ENCODE measurements at regions not wholly inside any gene's neighbourhood (a gene's known extent, or its start where the extent isn't known, plus 50 kb on each side); places are given as distances from the start of the nearest gene placed in this dataset.

- no peak overlapping the region for H3K27ac ChIP-seq
- POLR2A ChIA-PET (ENCODE audit: low non-redundant PET), result no interaction called here
- DNase-seq (ENCODE audit: low spot score), result no peak
- TF ChIP-seq CTCF (conservative IDR thresholded peaks at IDR 0.05; ENCODE audit: low read depth), result no peak
- CTCF ChIA-PET, result interaction anchor here (0.5 kb wide), 1 partner anchor 650 kb away, joined by 4 read pairs; no protein-coding TSS in a partner anchor
Measured at GRCh38 chr9:80554301-80554700, 982.5 kb downstream of the TLE4 start.

- no peak for DNase-seq (ENCODE audit: low spot score)
- POLR2A ChIA-PET (ENCODE audit: low non-redundant PET), result no interaction called here
- no peak for TF ChIP-seq CTCF (conservative IDR thresholded peaks at IDR 0.05; ENCODE audit: low read depth)
- no peak overlapping the region for H3K27ac ChIP-seq
- CTCF ChIA-PET, result interaction anchor here (0.6 to 0.7 kb wide), 2 partner anchors 81 to 1680 kb away, joined by 4 to 5 read pairs; no protein-coding TSS in a partner anchor
Measured at GRCh38 chr9:80552931-80553330, 981.2 kb downstream of the TLE4 start.

- no peak for TF ChIP-seq CTCF (conservative IDR thresholded peaks at IDR 0.05; ENCODE audit: low read depth)
- POLR2A ChIA-PET (ENCODE audit: low non-redundant PET), result no interaction called here
- CTCF ChIA-PET, result no interaction called here
Measured at GRCh38 chr9:80550181-80550580, 978.4 kb downstream of the TLE4 start.

GRCh38 chr9:80547613-80548012 lies 975.8 kb downstream of the TLE4 start:
- POLR2A ChIA-PET (ENCODE audit: low non-redundant PET), result no interaction called here
- H3K27ac ChIP-seq, result no peak overlapping the region
- CTCF ChIA-PET, result no interaction called here
- no peak for DNase-seq (ENCODE audit: low spot score)
- no peak for TF ChIP-seq CTCF (conservative IDR thresholded peaks at IDR 0.05; ENCODE audit: low read depth)

More at GRCh38 chr9:80550181-80550580, 978.4 kb downstream of the TLE4 start:
- no peak for DNase-seq (ENCODE audit: low spot score)
- H3K27ac ChIP-seq, result no peak overlapping the region

- TF ChIP-seq CTCF (conservative IDR thresholded peaks at IDR 0.05; ENCODE audit: low read depth), result no peak
- POLR2A ChIA-PET (ENCODE audit: low non-redundant PET), result no interaction called here
- CTCF ChIA-PET, result no interaction called here
- no peak for DNase-seq (ENCODE audit: low spot score)
- H3K27ac ChIP-seq, result no peak overlapping the region
Measured at GRCh38 chr9:80540387-80540786, 968.6 kb downstream of the TLE4 start.

- no peak for DNase-seq (ENCODE audit: low spot score)
- no peak for TF ChIP-seq CTCF (conservative IDR thresholded peaks at IDR 0.05; ENCODE audit: low read depth)
- no peak overlapping the region for H3K27ac ChIP-seq
- CTCF ChIA-PET, result no interaction called here
- POLR2A ChIA-PET (ENCODE audit: low non-redundant PET), result no interaction called here
Measured at GRCh38 chr9:80538976-80539375, 967.2 kb downstream of the TLE4 start.

- DNase-seq (ENCODE audit: low spot score), result no peak
- TF ChIP-seq CTCF (conservative IDR thresholded peaks at IDR 0.05; ENCODE audit: low read depth), result no peak
- H3K27ac ChIP-seq, result no peak overlapping the region
- POLR2A ChIA-PET (ENCODE audit: low non-redundant PET), result no interaction called here
- CTCF ChIA-PET, result no interaction called here
Measured at GRCh38 chr9:80522465-80522864, 950.7 kb downstream of the TLE4 start.
